NCI-H345 treated with DMSO at 0.1 percent for 48 hours (cell line): ENCODE measurements at regions not wholly inside any gene's neighbourhood (a gene's known extent, or its start where the extent isn't known, plus 50 kb on each side); places are given as distances from the start of the nearest gene placed in this dataset.
"Not testable (repeated sequence)": the region's sequence is repeated elsewhere in the genome, so short reads cannot be mapped to it uniquely, and the experiment has no call there.

Experiments
- DNase-seq: peaks from one replicate; lab custom pipeline; 2025; ENCODE audit not compliant: unreplicated experiment; lab: John Stamatoyannopoulos, UW

GRCh38 chr10:11668847-11669610 is 57.6 kb upstream of the USP6NL start:
- no peak for DNase-seq

DNA sequence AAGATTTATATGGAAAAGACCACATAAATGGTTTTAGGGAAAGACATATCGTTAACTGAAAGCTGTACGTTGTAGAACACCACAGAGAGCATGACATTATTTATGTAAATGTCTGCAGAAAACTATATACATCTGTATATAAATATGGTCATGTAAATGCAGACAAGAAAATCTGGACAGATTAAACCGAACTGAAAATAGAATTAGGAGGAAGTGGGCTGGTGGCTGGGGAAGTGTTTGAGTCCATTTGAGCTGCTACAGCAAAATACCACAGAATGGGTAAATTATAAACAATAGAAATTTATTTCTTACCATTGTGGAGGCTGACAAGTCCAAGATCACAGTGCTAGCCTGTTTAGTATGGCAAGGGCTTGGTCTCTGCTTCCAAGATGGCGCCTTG is 56.3 kb upstream of the USP6NL start:
- DNase-seq: no peak

DNA sequence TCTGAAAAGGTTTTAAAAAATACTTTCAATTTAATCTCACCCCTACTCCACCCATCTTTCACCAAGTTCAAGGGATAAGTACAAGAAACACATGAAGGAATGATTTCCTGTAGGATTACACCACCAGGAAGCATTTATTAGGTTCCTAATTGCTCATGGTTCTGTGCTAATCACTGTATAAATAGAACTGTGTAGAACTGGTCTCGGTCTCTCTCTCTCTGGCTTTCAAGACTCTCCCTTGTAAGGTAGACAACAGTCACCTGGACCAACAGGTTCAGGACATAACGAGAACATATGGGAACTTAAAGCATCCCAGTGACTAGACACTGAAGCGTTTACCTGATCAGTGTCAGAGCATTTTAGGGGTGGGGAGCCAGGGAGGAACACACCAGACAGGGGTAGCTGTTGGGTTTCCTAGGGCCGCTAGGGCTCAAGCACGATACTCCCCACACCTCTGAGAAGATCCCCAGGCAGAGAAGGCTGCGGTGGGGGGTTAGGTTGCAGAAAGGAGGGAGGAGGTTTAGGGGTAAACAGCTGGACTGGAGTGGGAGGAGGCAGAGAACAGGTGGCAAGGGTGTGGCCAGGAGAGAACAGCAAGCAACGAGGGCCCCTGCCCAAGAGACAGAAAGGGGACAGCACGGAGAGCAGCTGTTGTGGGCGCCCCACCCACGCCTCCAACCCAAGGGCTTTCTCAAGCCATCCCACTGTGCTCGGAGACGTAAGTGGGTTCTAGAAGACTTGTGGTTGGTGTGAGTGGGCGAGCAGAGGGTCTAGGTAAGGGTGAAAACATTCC is 52.5 kb upstream of the USP6NL start:
- no peak for DNase-seq

DNA sequence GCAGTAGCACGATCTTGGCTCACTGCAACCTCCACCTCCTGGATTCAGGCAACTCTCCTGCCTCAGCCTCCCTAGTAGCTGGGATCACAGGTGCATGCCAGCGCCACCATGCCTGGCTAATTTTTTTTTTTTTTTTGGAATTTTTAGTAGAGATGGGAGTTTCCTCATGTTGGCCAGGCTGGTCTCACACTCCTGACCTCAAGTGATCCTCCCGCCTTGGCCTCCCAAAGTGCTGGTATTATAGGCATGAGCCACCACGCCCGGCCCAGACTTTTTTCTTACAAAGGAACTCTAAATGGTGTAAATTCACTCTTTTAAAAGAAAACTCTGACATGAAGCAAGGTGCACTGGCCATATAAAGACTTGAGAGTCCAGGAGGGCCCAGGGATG is 51.7 kb upstream of the USP6NL start:
- DNase-seq: not testable (repeated sequence)

DNA sequence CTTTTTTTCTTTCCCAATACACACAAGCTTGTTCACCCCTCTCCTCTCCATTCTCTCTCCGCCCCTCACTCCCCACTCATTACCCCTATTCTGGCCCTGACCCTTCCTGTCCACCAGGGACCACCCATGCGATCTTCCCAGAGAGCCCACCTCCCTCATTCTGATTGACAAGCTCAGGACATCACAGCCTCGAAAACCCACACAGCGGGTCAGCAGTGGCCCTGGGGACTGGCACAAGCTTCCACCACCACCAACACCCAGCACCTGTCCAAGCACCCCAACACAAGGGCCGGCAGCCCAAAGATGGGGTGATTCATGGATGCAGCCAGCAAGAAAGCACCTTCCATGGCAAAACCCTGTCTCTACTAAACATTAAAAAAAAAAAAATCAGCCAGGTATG is 50.0 kb upstream of the USP6NL start:
- no peak for DNase-seq
